GM13976 (cell line): ENCODE measurements at regions not wholly inside any gene's neighbourhood (a gene's known extent, or its start where the extent isn't known, plus 50 kb on each side); places are given as distances from the start of the nearest gene placed in this dataset.

Experiments used
- DNase-seq: peaks from one replicate; pipeline ENCODE4 v3.0.0; 2012; ENCODE audit warnings: low spot score
- in situ Hi-C: fragments of 300-500 bp; cut with MboI; formaldehyde crosslinking; loops from one replicate; pipeline ENCODE4 v1.12.0; 2022; ENCODE audit warnings: low sequenced_read_pairs, mixed read lengths, inconsistent platforms; ENCODE audit not compliant: unreplicated experiment
- TF ChIP-seq, protein P1 (sequence below): IDR thresholded peaks from 2 replicates; pipeline ENCODE4 v1.5.1; 2012; ENCODE audit warnings: borderline replicate concordance, mild to moderate bottlenecking; ENCODE audit not compliant: insufficient read depth; ENCODE audit errors: extremely low read depth, missing control alignments, control extremely low read depth

DNA sequence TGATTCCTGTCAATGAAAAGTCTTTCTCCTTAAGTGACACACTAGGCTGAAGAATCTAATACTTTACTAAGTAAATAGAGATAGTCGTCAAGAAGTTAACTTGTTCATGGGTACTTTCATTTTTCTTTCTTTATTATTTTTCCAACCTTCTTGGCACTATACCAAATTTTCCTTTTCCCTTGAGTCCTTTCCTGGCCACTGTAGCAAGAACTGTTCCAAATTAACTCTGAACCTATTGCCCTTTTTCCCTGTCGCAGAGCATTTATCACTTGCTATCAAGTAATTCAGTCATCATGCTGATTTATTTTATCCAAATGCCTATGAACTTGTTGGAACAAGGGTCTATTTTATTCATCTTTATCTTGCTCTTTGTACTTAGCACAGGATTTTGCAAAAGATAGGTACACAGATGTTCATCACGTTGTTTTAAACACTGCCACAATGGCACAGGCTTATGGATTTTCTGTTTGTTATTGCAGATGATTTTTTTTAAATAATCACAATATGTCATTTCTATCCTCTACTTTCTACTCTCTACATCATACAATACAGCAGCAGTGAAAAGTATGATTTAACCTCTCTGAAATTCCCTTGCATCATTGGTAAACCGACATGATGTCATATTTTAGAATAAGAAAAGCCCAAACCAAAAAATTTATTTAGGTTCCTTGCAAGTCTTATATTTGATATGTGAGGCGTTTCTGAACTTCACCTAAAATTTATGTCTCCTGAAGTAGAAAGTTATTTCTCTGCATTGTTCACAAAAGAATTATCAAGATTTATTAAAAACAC, 2352.3 kb downstream of the PCDH7 start:
- TF ChIP-seq, protein P1, sequence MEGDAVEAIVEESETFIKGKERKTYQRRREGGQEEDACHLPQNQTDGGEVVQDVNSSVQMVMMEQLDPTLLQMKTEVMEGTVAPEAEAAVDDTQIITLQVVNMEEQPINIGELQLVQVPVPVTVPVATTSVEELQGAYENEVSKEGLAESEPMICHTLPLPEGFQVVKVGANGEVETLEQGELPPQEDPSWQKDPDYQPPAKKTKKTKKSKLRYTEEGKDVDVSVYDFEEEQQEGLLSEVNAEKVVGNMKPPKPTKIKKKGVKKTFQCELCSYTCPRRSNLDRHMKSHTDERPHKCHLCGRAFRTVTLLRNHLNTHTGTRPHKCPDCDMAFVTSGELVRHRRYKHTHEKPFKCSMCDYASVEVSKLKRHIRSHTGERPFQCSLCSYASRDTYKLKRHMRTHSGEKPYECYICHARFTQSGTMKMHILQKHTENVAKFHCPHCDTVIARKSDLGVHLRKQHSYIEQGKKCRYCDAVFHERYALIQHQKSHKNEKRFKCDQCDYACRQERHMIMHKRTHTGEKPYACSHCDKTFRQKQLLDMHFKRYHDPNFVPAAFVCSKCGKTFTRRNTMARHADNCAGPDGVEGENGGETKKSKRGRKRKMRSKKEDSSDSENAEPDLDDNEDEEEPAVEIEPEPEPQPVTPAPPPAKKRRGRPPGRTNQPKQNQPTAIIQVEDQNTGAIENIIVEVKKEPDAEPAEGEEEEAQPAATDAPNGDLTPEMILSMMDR: no peak
- in situ Hi-C loops: no loop called here
- no peak for DNase-seq

DNA sequence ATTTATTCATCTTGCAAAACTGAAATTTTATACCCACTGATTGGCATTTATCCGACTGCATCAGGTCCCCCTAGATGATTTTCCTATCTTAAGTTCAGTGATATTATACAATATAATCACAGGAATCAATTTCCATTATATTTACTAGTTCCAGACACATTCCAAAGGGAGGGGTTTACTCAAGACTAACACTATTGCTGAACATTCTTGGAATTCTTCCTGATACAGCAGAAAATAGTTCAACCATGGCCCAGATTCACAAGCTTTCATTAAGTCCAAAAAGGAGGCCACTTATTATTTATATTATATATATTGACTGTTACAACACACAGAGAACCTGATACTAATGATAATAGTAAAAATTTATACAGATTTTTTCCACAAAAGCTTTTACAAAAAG, 2353.6 kb downstream of the PCDH7 start:
- DNase-seq: no peak

DNA sequence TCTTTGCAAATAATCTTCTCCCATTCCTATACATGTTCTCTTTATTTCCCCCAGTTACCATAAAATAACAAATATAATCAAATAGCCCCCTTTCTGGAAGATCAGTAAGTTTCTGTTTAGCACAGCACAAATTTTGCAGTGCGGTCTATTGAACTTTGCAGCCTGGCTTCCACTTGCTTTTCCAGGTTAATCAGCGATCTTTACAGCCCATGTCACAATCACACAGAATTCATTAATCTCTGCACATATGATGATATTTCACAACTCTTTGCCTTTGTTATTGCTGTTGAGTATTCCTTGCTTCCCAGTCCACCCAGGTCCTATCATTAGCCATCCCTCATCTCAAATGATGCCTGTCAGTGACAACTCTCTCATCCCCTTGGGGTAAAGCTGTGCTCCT, 2358.0 kb downstream of the PCDH7 start:
- TF ChIP-seq, protein P1: no peak
- in situ Hi-C loops: no loop called here

More for the DNA sequence above, 2353.6 kb downstream of the PCDH7 start:
- TF ChIP-seq, protein P1: no peak
- in situ Hi-C loops: no loop called here

DNA sequence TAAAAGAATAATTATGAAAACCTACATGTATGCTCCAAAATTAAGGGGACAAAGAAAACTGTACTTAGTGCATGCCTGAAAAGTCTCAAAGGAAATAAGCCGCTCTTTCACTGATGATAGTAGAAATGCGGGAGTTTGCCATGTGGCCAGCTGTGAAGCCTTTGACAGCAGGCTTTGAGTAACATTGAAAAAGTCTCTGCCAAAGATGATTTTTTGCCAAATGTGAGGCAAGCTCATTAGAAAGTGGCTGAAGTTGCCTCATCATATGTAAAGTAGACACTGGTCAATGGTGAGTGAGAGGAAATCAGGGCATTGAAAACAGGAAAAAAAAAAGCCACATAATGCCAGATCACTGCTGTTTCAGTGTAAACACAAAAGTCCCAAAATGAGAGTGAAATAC, 2360.1 kb downstream of the PCDH7 start:
- no peak for DNase-seq
- in situ Hi-C loops: no loop called here
- TF ChIP-seq, protein P1: no peak

More for the DNA sequence above, 2358.0 kb downstream of the PCDH7 start:
- DNase-seq: no peak

DNA sequence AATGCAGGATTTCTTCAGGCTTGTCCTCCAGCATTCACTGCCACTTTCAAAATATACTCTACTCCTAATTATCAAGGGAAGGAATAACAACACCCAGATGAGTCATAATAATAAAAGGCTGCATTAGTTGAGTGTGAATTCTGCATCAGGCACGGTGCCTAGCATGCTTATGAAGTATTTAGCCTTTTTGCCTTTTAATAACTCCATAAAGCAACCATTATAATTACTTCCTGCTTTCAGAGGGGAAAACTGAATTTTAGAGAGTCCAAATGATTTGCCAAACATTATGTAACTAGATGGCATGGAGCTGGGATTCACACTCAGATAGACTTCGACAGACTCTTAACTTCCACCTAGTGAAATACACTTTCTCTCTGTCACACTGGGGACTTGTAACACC, 2365.5 kb downstream of the PCDH7 start:
- TF ChIP-seq, protein P1: no peak
- in situ Hi-C loops: no loop called here
- DNase-seq: no peak

DNA sequence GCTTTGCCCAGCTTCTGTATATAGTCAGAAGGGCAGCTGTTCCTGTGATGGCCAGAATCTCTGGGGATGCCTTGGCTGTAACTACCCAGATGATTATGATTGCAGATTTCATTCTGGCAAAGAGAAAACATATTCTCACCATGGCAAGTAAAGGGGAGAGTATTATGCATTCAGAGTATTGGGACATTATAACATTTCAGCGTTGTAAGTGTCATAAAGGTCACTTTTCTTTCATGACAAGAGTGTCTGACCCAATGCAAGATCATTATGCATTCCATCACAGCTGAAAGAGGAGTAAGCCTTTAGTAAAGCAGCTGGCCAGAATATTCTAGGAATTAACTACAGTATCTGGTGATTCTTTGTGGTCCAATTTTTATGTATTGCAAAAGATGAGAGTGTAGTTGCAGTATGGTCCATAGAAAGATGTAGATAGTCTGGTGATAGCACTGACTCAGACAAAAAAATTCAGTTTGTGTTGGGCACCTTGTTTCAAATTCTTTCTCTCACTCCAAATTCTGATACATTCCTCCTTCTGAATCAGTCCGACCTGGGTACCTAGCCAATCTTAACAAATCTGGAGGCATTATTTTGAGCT, 2366.3 kb downstream of the PCDH7 start:
- no peak for DNase-seq
- TF ChIP-seq, protein P1: no peak
- in situ Hi-C loops: no loop called here
